Mesothelial cell of epicardium (in vitro differentiated cells): ENCODE measurements at regions not wholly inside any gene's neighbourhood (a gene's known extent, or its start where the extent isn't known, plus 50 kb on each side); places are given as distances from the start of the nearest gene placed in this dataset.

ENCODE experiments used
- DNase-seq, 2 experiments: peaks; one replicate each; pipeline ENCODE4 v3.0.0; 2021; ENCODE audit warnings: low spot score in 2 of 2; ENCODE audit not compliant: unreplicated experiment in 2 of 2
- H3K27ac Mint-ChIP-seq: 2 replicates; pipeline ENCODE4 v1.8.0; 2021; ENCODE audit warnings: mixed read lengths
- H3K27me3 Mint-ChIP-seq: 2 replicates; pipeline ENCODE4 v1.8.0; 2021; ENCODE audit warnings: low read depth, mixed read lengths
- H3K36me3 Mint-ChIP-seq: 2 replicates; pipeline ENCODE4 v1.8.0; 2021; ENCODE audit warnings: mixed read lengths
- H3K4me1 Mint-ChIP-seq: 2 replicates; pipeline ENCODE4 v1.8.0; 2021; ENCODE audit warnings: mixed read lengths
- H3K4me3 Mint-ChIP-seq: 2 replicates; pipeline ENCODE4 v1.8.0; 2021; ENCODE audit warnings: mild to moderate bottlenecking, moderate library complexity, mixed read lengths
- H3K9me3 Mint-ChIP-seq: 2 replicates; pipeline ENCODE4 v1.8.0; 2021; ENCODE audit warnings: mixed read lengths
- TF ChIP-seq, protein P1 (sequence below): fragments of 200-600 bp; sonication (generic); IDR thresholded peaks from one replicate; pipeline ENCODE4 v1.5.0; 2021; ENCODE audit warnings: antibody characterized with exemption; ENCODE audit not compliant: unreplicated experiment

- DNase-seq = no peak
- Mint-ChIP-seq H3K36me3 (no peaks in the 10 kb centered on the region), H3K4me1 (no peaks in the 10 kb centered on the region), H3K27me3 (no peaks in the 10 kb centered on the region), H3K9me3 (no peaks in the 10 kb centered on the region), H3K4me3 (no peak overlapping the region), H3K27ac (no peak overlapping the region)
- TF ChIP-seq, protein P1, sequence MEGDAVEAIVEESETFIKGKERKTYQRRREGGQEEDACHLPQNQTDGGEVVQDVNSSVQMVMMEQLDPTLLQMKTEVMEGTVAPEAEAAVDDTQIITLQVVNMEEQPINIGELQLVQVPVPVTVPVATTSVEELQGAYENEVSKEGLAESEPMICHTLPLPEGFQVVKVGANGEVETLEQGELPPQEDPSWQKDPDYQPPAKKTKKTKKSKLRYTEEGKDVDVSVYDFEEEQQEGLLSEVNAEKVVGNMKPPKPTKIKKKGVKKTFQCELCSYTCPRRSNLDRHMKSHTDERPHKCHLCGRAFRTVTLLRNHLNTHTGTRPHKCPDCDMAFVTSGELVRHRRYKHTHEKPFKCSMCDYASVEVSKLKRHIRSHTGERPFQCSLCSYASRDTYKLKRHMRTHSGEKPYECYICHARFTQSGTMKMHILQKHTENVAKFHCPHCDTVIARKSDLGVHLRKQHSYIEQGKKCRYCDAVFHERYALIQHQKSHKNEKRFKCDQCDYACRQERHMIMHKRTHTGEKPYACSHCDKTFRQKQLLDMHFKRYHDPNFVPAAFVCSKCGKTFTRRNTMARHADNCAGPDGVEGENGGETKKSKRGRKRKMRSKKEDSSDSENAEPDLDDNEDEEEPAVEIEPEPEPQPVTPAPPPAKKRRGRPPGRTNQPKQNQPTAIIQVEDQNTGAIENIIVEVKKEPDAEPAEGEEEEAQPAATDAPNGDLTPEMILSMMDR = no peak
These were observed 94.5 kb upstream of the CCDC150 start for GRCh38 chr2:196544906-196545433.

- peaks cover 4% of the 10 kb centered on the region for H3K4me1 Mint-ChIP-seq
- no peaks in the 10 kb centered on the region for H3K36me3 Mint-ChIP-seq
- no peaks in the 10 kb centered on the region for H3K27me3 Mint-ChIP-seq
- no peak overlapping the region for H3K27ac Mint-ChIP-seq
- no peak for DNase-seq
- H3K9me3 Mint-ChIP-seq = no peaks in the 10 kb centered on the region
- no peak overlapping the region for H3K4me3 Mint-ChIP-seq
- TF ChIP-seq, protein P1 = no peak
These were observed 93.2 kb upstream of the CCDC150 start for GRCh38 chr2:196546151-196546919.

DNA sequence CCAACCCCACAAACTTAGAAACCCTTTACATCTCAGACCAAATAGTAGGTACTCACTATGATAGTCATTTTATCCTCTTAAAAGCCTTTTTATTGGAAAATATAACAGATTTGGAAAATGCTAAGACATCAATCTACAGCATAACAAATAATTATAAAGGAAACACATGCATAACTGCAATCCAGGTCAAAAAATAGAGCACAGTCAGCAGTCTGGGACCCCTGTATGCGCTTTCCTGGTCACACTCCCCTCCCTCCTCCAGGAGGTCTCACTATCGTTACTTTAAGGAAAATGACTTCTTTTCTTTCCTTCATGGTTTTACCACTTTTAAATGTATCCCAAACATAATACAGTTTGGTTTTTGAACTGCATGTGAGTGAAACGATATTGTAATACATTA lies 90.5 kb upstream of the CCDC150 start:
- TF ChIP-seq, protein P1 = no peak
- no peak for DNase-seq
- no peak overlapping the region for H3K4me3 Mint-ChIP-seq
- no peak overlapping the region for H3K27ac Mint-ChIP-seq
- H3K9me3 Mint-ChIP-seq = no peaks in the 10 kb centered on the region
- H3K4me1 Mint-ChIP-seq = peaks cover 7% of the 10 kb centered on the region
- no peaks in the 10 kb centered on the region for H3K27me3 Mint-ChIP-seq
- no peaks in the 10 kb centered on the region for H3K36me3 Mint-ChIP-seq

DNA sequence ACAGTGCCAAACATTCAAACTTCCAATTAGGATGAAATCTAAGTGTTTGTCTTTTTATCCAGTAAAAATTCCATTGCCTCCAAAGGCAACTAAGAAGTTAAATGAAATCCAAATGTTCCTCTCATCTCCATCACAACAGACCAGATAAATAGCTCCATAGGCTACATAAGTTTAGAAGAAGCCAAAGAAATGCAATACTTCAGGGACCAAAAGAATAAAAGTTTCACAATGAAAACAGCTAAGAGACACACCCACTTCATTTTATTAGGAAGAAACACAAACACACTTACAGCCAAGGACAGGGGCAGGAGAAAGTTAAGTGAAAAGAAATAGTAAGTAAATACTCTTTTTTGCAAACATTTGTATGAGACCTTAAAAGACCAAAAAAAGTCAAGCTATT lies 88.5 kb upstream of the CCDC150 start:
- DNase-seq = no peak
- Mint-ChIP-seq H3K36me3 (no peaks in the 10 kb centered on the region), H3K9me3 (no peaks in the 10 kb centered on the region), H3K4me1 (peaks cover 7% of the 10 kb centered on the region), H3K27ac (no peak overlapping the region), H3K27me3 (no peaks in the 10 kb centered on the region), H3K4me3 (no peak overlapping the region)
- TF ChIP-seq, protein P1 = no peak

DNA sequence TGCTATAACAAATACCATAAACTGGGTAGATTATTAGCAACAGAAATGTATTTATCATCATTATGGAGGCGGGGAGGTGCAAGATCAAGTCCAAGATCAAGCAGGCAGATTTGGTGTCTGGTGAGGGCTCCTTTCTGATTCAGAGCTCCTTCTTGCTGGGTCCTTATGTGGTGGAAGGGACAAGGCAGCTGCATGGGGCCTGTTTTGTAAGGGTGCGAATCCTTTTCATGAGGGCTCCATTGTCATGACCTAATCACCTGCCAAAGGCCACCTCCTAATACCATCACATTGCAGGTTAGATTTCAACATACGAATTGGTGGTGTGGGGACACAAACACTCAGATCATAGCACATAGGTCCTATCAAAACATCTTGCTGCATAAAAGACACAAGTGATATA lies 84.4 kb upstream of the CCDC150 start:
- DNase-seq = no peak
- Mint-ChIP-seq H3K4me1 (peaks cover 7% of the 10 kb centered on the region), H3K27ac (no peak overlapping the region), H3K36me3 (no peaks in the 10 kb centered on the region), H3K9me3 (no peaks in the 10 kb centered on the region), H3K27me3 (no peaks in the 10 kb centered on the region), H3K4me3 (no peak overlapping the region)
- TF ChIP-seq, protein P1 = no peak
